ENCODE measurements at regions not wholly inside any gene's neighbourhood (a gene's known extent, or its start where the extent isn't known, plus 50 kb on each side); places are given as distances from the start of the nearest gene placed in this dataset.

DNA sequence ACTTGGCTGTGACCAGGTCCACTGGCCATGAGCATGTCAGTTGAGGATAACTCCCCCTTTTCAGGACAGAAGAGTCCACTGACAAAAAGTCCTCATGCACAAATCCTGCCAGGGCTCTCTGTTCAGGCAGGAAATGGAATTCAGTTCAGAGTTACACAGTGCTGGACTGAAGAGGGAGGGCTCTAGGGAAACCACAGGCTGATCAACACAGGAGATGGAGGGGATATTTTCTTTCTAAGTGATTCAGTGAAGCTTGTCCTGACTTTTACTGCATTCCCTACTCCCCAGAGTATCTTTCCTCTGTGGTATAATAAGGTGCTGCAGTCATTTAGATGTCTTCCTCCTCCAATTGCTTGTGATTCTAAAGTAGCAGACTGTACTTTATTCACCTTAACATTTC lies 335.5 kb upstream of the IGFBP7 start:
- Histone ChIP-seq H3K9me3 (ENCODE audit: control insufficient read depth, insufficient read depth, low read depth, low read length) (no peaks in the 10 kb centered on the region), H3K27ac (ENCODE audit: extremely low read depth, low read depth, low read length) (no peak overlapping the region), H3K36me3 (ENCODE audit: control insufficient read depth in 2 of 2, insufficient read depth in 1 of 2, low read length in 2 of 2) (no peaks in the 10 kb centered on the region), H3K4me3 (ENCODE audit: low read depth, low read length) (no peak overlapping the region), H3K4me1 (ENCODE audit: control insufficient read depth, insufficient read depth, low read length) (no peaks in the 10 kb centered on the region)
- ChIA-PET CTCF (no interaction called here), POLR2A (no interaction called here)
- TF ChIP-seq ZNF133 (tag by site-specific recombination; IDR thresholded peaks at IDR 0.05) (no peak), ZNF354C (tag by site-specific recombination; IDR thresholded peaks at IDR 0.05; ENCODE audit: borderline replicate concordance, low read depth) (no peak), ZNF610 (tag by site-specific recombination; IDR thresholded peaks at IDR 0.05; ENCODE audit: borderline replicate concordance) (no peak)
- TF ChIP-seq, protein P1, sequence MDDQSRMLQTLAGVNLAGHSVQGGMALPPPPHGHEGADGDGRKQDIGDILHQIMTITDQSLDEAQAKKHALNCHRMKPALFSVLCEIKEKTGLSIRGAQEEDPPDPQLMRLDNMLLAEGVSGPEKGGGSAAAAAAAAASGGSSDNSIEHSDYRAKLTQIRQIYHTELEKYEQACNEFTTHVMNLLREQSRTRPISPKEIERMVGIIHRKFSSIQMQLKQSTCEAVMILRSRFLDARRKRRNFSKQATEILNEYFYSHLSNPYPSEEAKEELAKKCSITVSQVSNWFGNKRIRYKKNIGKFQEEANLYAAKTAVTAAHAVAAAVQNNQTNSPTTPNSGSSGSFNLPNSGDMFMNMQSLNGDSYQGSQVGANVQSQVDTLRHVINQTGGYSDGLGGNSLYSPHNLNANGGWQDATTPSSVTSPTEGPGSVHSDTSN (CRISPR knock-in tag; IDR thresholded peaks at IDR 0.05): no peak
- TF ChIP-seq, protein P2, sequence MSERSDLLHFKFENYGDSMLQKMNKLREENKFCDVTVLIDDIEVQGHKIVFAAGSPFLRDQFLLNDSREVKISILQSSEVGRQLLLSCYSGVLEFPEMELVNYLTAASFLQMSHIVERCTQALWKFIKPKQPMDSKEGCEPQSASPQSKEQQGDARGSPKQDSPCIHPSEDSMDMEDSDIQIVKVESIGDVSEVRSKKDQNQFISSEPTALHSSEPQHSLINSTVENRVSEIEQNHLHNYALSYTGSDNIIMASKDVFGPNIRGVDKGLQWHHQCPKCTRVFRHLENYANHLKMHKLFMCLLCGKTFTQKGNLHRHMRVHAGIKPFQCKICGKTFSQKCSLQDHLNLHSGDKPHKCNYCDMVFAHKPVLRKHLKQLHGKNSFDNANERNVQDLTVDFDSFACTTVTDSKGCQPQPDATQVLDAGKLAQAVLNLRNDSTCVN (tag by site-specific recombination; optimal IDR thresholded peaks at IDR 0.05): no peak

DNA sequence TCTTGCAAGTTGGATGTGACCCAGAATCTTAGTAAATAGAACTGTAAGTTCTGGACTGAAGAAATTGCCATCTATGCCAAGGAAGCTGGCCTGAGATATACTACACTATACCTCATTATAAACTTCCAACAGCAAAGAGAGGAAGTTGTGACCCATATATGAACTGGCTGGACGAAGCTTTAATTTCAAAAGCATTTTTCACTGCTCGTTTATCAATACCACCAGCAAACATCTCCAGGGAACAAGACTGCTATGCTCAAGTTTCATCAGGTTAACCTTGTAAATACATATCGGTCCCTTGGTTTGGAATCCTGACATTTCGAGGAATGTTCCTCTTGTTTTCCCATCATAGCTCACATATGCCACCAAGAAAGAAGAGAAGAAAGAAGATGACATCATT lies 334.5 kb upstream of the IGFBP7 start:
- CTCF ChIA-PET: no interaction called here

DNA sequence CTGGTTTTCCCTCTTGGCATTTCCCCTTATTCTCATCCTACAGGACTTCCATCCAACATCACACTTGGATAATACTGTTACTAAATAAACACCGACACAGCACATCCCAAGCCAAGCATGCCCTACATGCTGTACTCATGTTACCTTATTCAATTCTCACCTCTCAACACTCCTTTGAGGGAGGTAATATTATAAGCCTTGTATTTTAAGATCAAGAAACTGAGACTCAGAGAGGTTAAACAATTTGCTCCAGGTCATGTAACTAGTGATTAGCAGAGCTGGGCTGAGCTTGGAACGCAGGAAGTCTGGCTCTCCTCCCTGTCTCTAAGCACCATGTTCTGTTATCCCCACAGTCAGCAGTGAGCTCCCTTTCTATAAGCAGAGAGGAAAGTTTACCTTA lies 333.6 kb upstream of the IGFBP7 start:
- H3K4me3 ChIP-seq (ENCODE audit: low read depth, low read length): no peak overlapping the region
- H3K36me3 ChIP-seq (ENCODE audit: control insufficient read depth in 2 of 2, insufficient read depth in 1 of 2, low read length in 2 of 2): no peaks in the 10 kb centered on the region
- ChIA-PET POLR2A (no interaction called here), CTCF (interaction anchor here (1.7 to 2.7 kb wide), 3 partner anchors 8 to 17 kb away, joined by 3 to 12 read pairs (median 7); no protein-coding TSS in a partner anchor)
- TF ChIP-seq ZNF677 (tag by site-specific recombination; IDR thresholded peaks at IDR 0.05): no peak
- no peak for TF ChIP-seq ZNF629 (tag by site-specific recombination; IDR thresholded peaks at IDR 0.05)
- no peak for TF ChIP-seq ZNF747 (tag by site-specific recombination; IDR thresholded peaks at IDR 0.05)
- no peak for TF ChIP-seq ZNF654 (tag by site-specific recombination; IDR thresholded peaks at IDR 0.05; ENCODE audit: low read depth)
- no peak for TF ChIP-seq ZNF155 (tag by site-specific recombination; IDR thresholded peaks at IDR 0.05)
- no peak for TF ChIP-seq YY2 (tag by site-specific recombination; IDR thresholded peaks at IDR 0.05)
- TF ChIP-seq ZNF558 (tag by site-specific recombination; IDR thresholded peaks at IDR 0.05): no peak
- TF ChIP-seq YY1 (tag by site-specific recombination; IDR thresholded peaks at IDR 0.05): no peak
- TF ChIP-seq KLF10 (tag by site-specific recombination; IDR thresholded peaks at IDR 0.05): no peak
- no peak for TF ChIP-seq ZNF391 (tag by site-specific recombination; IDR thresholded peaks at IDR 0.05; ENCODE audit: borderline replicate concordance, low read depth)
- no peak for TF ChIP-seq KLF9 (tag by site-specific recombination; IDR thresholded peaks at IDR 0.05; ENCODE audit: low read depth)
- H3K9me3 ChIP-seq (ENCODE audit: control insufficient read depth, insufficient read depth, low read depth, low read length): no peaks in the 10 kb centered on the region
- H3K4me1 ChIP-seq (ENCODE audit: control insufficient read depth, insufficient read depth, low read length): no peaks in the 10 kb centered on the region
- no peak overlapping the region for H3K27ac ChIP-seq (ENCODE audit: extremely low read depth, low read depth, low read length)

More for the DNA sequence above, 334.5 kb upstream of the IGFBP7 start:
- TF ChIP-seq MYNN (tag by site-specific recombination; IDR thresholded peaks at IDR 0.05; ENCODE audit: borderline replicate concordance) (no peak), ZNF266 (tag by site-specific recombination; IDR thresholded peaks at IDR 0.05; ENCODE audit: low read depth) (no peak)
- TF ChIP-seq, protein P3, sequence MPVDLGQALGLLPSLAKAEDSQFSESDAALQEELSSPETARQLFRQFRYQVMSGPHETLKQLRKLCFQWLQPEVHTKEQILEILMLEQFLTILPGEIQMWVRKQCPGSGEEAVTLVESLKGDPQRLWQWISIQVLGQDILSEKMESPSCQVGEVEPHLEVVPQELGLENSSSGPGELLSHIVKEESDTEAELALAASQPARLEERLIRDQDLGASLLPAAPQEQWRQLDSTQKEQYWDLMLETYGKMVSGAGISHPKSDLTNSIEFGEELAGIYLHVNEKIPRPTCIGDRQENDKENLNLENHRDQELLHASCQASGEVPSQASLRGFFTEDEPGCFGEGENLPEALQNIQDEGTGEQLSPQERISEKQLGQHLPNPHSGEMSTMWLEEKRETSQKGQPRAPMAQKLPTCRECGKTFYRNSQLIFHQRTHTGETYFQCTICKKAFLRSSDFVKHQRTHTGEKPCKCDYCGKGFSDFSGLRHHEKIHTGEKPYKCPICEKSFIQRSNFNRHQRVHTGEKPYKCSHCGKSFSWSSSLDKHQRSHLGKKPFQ (tag by site-specific recombination; IDR thresholded peaks at IDR 0.05): no peak
- TF ChIP-seq, protein P4, sequence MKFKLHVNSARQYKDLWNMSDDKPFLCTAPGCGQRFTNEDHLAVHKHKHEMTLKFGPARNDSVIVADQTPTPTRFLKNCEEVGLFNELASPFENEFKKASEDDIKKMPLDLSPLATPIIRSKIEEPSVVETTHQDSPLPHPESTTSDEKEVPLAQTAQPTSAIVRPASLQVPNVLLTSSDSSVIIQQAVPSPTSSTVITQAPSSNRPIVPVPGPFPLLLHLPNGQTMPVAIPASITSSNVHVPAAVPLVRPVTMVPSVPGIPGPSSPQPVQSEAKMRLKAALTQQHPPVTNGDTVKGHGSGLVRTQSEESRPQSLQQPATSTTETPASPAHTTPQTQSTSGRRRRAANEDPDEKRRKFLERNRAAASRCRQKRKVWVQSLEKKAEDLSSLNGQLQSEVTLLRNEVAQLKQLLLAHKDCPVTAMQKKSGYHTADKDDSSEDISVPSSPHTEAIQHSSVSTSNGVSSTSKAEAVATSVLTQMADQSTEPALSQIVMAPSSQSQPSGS (tag by site-specific recombination; IDR thresholded peaks at IDR 0.05; ENCODE audit: low read depth): 0 out of 2 replicates have a peak, but pooled peaks have one; percentile 20
- Histone ChIP-seq H3K4me3 (ENCODE audit: low read depth, low read length) (no peak overlapping the region), H3K9me3 (ENCODE audit: control insufficient read depth, insufficient read depth, low read depth, low read length) (no peaks in the 10 kb centered on the region), H3K27ac (ENCODE audit: extremely low read depth, low read depth, low read length) (no peak overlapping the region), H3K36me3 (ENCODE audit: control insufficient read depth in 2 of 2, insufficient read depth in 1 of 2, low read length in 2 of 2) (no peaks in the 10 kb centered on the region), H3K4me1 (ENCODE audit: control insufficient read depth, insufficient read depth, low read length) (no peaks in the 10 kb centered on the region)
- POLR2A ChIA-PET: no interaction called here
